ENCODE measurements at regions not wholly inside any gene's neighbourhood (a gene's known extent, or its start where the extent isn't known, plus 50 kb on each side); places are given as distances from the start of the nearest gene placed in this dataset.

DNA sequence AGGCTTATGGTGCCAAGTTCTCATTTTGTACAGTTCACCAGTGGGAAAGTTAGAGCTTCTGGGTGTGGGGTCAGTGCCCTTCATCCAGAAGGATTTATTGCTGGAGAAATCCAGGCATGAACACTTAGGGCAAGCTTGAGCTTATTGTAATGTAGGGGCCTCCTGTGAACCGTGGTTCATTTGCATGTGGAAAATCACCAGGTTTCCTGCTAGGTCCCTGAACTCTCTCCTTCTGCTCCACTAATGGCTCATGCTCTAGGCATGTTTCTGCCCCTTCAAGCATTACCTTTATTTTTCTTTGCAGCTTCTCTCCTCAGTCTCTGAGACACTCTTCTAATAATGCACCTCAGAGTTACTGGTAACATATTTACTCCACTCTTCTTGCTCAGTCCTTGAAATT lies 79.3 kb upstream of the FAM98A start:
- TF ChIP-seq, protein P1, sequence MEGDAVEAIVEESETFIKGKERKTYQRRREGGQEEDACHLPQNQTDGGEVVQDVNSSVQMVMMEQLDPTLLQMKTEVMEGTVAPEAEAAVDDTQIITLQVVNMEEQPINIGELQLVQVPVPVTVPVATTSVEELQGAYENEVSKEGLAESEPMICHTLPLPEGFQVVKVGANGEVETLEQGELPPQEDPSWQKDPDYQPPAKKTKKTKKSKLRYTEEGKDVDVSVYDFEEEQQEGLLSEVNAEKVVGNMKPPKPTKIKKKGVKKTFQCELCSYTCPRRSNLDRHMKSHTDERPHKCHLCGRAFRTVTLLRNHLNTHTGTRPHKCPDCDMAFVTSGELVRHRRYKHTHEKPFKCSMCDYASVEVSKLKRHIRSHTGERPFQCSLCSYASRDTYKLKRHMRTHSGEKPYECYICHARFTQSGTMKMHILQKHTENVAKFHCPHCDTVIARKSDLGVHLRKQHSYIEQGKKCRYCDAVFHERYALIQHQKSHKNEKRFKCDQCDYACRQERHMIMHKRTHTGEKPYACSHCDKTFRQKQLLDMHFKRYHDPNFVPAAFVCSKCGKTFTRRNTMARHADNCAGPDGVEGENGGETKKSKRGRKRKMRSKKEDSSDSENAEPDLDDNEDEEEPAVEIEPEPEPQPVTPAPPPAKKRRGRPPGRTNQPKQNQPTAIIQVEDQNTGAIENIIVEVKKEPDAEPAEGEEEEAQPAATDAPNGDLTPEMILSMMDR (tag by site-specific recombination; IDR thresholded peaks at IDR 0.05) = no peak
- TF ChIP-seq, protein P2, sequence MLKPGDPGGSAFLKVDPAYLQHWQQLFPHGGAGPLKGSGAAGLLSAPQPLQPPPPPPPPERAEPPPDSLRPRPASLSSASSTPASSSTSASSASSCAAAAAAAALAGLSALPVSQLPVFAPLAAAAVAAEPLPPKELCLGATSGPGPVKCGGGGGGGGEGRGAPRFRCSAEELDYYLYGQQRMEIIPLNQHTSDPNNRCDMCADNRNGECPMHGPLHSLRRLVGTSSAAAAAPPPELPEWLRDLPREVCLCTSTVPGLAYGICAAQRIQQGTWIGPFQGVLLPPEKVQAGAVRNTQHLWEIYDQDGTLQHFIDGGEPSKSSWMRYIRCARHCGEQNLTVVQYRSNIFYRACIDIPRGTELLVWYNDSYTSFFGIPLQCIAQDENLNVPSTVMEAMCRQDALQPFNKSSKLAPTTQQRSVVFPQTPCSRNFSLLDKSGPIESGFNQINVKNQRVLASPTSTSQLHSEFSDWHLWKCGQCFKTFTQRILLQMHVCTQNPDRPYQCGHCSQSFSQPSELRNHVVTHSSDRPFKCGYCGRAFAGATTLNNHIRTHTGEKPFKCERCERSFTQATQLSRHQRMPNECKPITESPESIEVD (tag by site-specific recombination; IDR thresholded peaks at IDR 0.05) = no peak
- no peak for TF ChIP-seq RBAK (tag by site-specific recombination; IDR thresholded peaks at IDR 0.05)
- no peak for TF ChIP-seq BCL11A (tag by site-specific recombination; IDR thresholded peaks at IDR 0.05; ENCODE audit: low read depth)
- TF ChIP-seq ZNF394 (tag by site-specific recombination; IDR thresholded peaks at IDR 0.05; ENCODE audit: borderline replicate concordance) = no peak
- no peak for TF ChIP-seq ZNF23 (tag by site-specific recombination; IDR thresholded peaks at IDR 0.05; ENCODE audit: borderline replicate concordance)
- TF ChIP-seq ZNF664 (tag by site-specific recombination; IDR thresholded peaks at IDR 0.05) = no peak
- no peak for TF ChIP-seq ZNF571 (tag by site-specific recombination; IDR thresholded peaks at IDR 0.05)
- no peak for TF ChIP-seq ZBTB17 (tag by site-specific recombination; IDR thresholded peaks at IDR 0.05)
- no peak for TF ChIP-seq ZNF747 (tag by site-specific recombination; IDR thresholded peaks at IDR 0.05)

All from HEK293 (cell line).